Ammon's horn (tissue), 1 donor: ENCODE measurements at regions not wholly inside any gene's neighbourhood (a gene's known extent, or its start where the extent isn't known, plus 50 kb on each side); places are given as distances from the start of the nearest gene placed in this dataset.

ENCODE experiments used
- DNase-seq: peaks from one replicate; pipeline ENCODE4 v3.0.0-alpha.2; 2016; ENCODE audit warnings: low spot score

DNA sequence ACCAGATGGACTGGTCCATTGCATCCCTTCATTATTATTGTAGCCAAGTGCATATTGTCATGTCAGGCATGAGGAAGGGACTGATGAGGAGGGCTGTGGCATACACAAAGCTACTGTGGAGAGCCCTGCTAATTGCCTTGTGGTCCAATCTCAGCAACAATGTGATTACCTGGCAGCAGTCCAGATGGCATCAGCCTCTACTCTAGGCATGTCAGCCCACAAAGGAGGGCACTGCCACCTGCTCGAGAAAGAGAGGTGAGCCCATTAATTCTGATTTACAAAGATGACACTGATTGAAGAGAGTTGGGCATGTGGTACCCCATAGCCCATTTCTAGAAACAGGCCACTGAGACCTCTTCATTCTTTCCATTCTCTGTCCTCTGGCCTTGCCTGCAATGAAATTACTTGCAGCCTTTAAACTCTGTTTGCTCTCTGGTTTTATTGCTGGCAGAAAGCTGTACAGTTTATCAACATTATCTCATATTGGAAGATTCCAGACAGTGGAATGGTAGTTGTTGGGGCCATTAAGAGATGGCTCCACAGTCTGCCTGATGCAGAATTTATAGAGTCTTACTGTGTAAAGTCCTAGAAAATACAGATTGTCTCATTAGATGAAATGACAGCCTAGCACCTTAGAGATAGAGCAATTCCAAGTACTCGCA is 307.7 kb downstream of the ARPP21 start:
- no peak for DNase-seq

GRCh38 chr3:35950021-35950420 is 310.7 kb downstream of the ARPP21 start:
- DNase-seq: no peak

- DNase-seq: no peak
Measured at GRCh38 chr3:35954413-35954812, 315.1 kb downstream of the ARPP21 start.

GRCh38 chr3:35965908-35966307 is 326.6 kb downstream of the ARPP21 start:
- DNase-seq: peak; percentile 68

DNA sequence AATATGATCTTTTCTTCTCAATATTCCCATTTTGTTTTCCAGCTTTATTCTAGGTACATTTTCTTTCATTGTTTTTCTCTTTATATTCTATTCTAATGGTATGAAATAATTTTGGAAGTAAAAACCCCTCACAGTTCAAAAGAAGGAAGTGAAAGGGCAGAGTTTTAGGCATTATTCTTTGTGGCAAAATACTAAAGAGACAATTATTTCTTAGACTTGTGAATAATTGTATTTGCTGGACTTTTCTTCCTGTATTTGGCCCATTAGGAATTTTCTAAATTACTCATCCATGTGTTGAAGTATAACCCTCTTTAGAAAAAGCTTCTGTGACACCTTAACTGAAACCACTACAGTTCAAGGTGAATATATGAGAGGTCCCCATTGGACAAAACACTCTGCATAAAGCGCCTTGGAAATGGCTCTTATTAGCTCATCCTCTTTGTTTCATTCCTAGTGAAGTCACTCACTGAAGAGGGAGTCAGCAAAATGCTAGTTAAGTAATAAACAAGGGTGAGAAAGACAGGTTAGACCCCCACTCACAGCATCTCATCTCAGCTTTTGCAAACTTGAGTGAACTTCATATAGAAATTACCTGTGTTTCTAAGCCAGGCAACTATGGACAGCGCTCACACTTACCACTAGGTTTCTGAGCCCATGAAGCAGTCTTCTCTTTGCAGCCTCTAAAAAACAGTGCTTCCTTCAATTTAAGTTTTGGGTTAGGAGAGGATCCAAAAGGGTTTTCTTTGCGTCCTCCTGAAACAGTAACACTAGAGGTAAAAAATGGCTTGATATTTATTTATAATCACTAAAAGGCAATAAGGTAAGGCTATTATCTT is 327.5 kb downstream of the ARPP21 start:
- no peak for DNase-seq

DNA sequence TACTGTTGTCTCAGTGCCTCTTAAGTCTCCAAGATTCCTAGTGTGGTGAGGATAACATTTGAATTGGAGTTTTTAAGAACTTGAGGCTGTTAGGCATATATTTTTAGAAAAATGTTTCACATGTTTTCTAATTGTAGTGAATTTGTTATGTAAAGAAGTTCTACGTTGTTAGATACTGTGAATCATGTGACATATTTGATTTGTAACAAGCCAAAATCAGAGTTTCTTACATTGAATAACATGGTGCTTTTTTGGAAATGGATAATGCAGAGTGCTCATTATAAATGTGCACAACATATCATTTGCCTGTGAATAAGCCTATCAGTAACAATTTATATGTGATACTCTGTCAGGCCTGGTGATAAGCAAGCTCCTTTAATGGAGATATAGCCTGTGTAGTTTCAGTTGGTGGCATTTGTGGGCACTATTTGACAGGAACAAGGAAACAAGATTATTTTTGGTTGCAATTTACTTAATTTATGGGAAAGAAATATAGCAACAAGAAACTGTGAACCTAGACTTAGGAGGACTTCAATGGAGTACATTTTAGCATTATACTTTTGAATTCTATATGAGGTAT is 328.8 kb downstream of the ARPP21 start:
- no peak for DNase-seq

DNA sequence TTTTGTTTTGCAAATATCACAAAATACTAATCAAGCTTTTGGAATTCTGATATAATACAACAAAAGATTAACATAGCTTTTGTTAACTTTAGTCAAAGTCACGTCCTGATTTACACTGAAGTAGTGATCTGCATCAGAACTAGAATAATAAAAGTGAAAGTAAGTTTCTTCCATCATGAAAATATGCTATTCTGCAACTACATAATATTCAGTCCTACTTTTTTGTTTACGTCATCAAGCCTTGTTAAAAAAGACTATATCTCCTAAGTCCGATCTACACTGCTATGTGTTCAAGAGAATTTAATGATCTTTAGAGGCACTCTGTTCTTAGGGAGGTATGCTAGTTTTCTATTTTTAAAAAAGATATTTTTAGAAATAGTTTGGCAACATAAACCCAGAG is 330.1 kb downstream of the ARPP21 start:
- DNase-seq: no peak

GRCh38 chr3:35970793-35971192 is 331.5 kb downstream of the ARPP21 start:
- DNase-seq: no peak

DNA sequence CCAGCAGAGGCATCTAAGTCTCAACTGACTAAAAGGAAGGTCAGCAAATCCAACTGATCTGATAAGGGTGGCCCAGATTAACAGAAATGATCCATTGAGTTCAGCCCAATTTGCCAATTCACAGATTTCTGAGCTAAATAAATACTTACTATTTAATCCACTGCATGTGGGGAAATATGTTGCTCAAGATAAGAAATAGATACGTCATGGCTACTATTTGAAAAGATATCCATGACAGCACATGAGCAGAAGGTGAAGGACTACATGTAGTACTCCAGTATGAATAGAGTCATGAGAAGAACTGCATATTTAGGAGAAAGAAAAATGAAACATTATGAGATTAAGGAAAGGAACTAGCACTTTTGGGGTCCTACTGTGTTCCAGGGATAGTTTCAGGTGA is 332.4 kb downstream of the ARPP21 start:
- no peak for DNase-seq

DNA sequence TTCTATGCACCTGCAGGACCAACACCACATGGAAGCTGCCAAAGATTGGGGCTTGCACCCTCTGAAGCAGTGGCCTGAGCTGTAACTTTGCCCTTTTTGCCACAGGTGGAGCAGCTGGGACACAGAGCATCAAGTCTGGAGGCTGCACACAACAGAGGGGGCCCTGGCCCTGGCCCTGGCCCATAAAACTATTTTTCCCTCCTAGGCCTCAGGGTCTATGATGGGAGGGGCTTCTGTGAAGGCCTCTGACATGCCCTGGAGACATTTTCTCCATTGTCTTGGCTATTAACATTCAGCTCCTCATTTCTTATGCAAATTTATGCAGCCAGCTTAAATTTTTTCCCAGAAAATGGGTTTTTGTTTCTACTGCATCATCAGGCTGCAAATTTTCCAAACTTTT is 335.5 kb downstream of the ARPP21 start:
- no peak for DNase-seq

GRCh38 chr3:35986161-35986560 is 346.8 kb downstream of the ARPP21 start:
- DNase-seq: no peak

DNA sequence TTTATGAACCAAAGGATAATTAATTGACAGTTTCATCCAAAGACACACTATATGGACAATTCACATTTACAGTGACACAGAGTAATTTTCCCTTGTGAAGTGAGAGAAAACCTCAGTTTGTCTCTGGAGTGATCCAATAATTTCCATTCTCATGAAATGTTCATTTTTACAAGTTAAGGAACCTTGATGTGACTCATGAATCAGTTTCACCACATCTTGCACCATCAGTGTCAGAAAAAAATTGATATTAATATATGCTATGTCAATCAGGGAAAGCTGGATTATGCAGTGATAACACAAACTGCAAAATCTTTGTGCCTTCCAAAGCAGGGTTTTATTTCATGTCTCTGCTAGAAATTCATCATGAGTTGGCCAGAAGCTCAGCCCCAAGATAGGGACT is 348.1 kb downstream of the ARPP21 start:
- DNase-seq: no peak

DNA sequence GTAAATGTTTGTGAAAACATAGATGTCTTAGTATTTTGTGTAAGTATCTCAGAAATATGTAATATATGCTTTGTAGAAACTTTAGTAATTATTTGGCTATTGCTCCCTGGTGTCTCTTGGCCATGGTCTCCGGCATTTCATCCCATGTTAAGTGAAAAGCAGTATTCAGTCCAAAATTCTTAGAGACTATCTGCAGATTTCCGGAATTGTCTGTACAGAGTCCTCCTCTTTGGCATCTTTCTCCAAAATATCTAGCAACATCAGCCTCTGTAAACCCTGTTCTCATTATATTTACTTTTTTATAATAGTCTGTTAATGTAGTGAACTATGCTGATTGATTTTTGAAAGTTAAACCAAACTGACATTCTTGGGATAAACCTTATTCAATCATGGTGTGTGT is 352.7 kb downstream of the ARPP21 start:
- DNase-seq: no peak

- DNase-seq: no peak
Measured at GRCh38 chr3:36011791-36012190, 368.5 kb upstream of the STAC start.

DNA sequence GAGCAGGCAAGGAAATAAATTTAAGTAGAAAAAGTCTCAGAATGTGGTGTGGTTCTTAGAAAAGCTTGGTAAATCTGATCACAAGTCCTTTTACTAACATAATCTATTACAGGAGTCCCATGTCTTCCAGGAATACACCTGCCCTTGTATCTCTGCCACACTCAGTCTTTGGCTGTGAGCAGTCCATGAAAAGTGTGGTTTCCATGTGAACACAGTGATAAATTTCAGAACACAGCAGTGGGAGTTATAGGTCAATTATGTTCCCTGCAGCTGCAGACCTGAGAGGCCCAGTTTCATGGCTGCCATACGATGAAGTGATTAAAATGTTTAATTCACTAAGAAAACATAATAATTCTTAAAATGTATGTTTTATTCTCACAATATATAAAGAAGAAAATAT is 366.9 kb upstream of the STAC start:
- DNase-seq: no peak

DNA sequence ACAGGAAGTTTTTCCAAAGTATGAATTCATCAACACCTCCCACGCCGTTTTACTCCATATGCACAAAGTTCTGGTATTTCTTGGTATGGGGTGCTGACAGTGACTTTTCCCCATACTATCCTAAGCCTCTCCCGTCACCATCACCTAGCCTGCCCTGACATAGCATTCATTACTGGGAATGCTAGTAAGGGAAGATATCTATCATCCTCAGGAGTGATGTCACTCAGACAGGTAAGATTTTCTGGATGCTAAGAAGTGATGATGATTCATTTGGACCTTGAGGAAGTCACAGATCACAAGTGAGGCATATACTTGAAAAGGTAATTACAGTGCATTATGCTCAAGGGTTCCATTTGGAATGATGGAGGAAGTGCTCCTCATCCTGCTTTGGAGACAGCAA is 355.1 kb upstream of the STAC start:
- no peak for DNase-seq

DNA sequence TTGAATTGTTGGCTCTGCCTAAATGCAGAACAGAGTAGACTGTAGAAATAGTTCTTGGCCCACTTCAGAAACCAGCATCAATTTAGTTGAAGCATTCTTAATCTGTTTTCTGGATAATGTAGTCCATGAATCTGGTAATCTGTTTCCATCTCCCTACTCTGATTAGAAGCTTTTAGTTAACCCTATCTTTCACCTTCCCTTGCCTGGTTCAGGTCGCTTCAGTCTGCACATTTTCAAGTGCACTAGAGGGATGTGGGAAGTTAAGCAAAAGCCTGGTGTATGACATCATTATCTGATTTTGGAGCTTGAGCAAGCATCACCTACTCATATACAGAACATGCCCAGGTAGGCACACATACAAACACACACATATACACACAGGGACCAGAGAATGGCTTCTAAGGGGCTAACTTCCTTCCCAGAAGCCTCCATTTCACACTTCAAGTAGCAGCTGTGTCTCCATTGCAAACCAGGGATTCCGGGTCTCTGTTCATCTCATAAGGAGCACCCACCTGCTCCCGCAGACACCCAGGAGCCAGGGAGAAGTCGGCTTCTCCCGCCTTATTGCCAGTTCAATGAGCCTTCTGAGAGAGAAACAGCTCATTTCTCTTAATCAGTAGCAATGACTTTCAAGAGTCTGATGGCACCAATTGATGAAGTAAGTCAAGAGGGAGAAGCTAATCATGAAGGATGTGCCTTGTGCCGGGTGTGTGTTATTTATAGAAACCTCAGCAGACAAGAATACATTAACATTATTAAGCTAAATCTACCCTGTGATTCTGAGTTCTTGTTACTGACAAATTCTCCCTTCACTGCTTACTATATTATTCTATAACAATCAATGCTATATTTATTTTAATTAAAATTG is 347.9 kb upstream of the STAC start:
- DNase-seq: no peak

GRCh38 chr3:36058404-36059030 is 321.8 kb upstream of the STAC start:
- DNase-seq: no peak

DNA sequence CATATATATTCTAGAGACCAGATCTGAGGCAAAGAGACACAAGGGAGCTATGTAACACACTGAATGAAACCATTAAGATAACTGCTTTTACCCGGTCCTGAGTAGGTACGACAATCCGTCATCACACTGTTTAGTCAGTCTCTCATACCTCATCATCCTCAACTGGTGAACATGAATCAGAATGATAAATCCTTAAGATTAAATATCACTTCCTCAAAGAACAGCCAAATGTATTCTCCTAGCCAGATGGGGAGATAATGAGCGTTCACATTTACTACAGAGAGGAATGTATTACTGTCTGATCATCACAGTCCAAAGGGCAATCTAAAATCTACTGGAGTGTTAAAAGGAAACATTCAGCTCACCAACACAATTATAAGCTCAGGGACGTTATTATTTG is 319.4 kb upstream of the STAC start:
- no peak for DNase-seq

DNA sequence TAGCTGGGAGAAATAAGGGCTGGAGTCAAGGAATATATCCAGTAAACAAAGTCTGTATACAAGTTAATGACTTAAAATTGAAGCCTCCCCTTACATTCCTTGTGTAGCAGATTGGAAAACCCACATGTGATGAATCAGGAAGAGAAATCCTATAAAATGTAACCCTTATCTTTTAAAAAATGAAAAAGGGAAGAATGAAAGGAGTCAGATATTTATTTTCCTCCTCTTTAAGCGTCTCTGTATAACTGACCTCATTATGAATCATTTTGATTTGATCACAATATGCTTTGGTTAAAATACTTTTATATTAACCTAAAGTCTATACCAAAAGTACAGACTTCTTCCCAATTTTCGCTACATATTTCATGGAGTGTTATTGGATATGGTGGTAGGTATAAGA is 316.3 kb upstream of the STAC start:
- DNase-seq: no peak

DNA sequence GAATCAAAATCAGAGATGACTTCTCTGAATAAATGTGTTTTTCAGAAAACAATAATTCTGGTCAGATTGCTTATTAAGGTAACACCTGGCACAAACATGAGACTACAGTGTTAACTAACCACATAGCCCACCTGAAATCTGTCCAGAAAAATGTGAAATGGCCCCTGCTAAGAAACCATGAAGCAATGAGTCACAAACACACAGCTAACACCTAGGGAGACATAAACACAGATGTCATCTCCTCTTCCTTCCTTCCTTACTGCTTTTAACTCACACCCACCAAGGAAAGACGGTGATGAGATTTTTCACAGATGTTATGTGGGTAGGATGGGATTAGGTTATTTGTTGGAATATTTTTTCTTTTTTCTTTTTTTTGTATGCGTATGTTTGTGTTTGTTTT is 315.0 kb upstream of the STAC start:
- DNase-seq: no peak

DNA sequence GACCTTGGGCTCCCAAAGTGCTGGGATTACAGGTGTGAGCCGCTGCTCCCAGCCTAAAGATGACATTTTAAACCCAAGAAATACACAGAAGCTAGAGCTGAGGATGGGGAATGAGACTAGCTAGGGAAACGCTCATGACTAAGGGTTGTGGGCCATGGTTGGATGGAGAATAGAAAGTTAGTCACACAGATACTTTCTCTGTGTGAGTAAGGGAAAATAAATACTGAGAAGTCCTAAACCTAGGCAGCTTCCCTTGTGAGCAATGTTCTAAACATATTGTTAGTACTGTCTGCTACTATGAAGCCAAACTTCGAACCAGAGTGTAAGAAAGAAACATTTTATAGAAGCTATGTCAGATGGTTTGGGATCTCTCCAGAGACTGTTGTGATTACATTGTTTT is 304.8 kb upstream of the STAC start:
- DNase-seq: no peak
